GM23338 (cell line): ENCODE measurements at regions not wholly inside any gene's neighbourhood (a gene's known extent, or its start where the extent isn't known, plus 50 kb on each side); places are given as distances from the start of the nearest gene placed in this dataset.

Experiments
- ATAC-seq: fragments of 200-7000 bp; cut with Tn5 transposase; 3 replicates; pipeline ENCODE4 v1.9.1; 2020
- DNase-seq: peaks from one replicate; pipeline ENCODE4 v3.0.0-alpha.2; 2015; ENCODE audit warnings: low spot score
- H2AFZ ChIP-seq: fragments of 200-600 bp; sonication (generic); 2 replicates; pipeline ENCODE4 v1.8.0; 2016; ENCODE audit warnings: antibody characterized with exemption, mild to moderate bottlenecking, moderate library complexity
- H3F3A ChIP-seq: fragments of 200-600 bp; sonication (generic); replicated peaks from 2 replicates; pipeline ENCODE4 v1.8.0; 2017; ENCODE audit warnings: antibody characterized with exemption, mixed run types, low read depth
- H3K27ac ChIP-seq: fragments of 200-600 bp; sonication (generic); 2 replicates; pipeline ENCODE4 v1.6.1; 2016; ENCODE audit warnings: low read depth
- H3K27me3 ChIP-seq: fragments of 200-600 bp; sonication (generic); 2 replicates; pipeline ENCODE4 v1.8.0; 2016; ENCODE audit warnings: mild to moderate bottlenecking, mixed run types, moderate library complexity; ENCODE audit not compliant: insufficient read depth
- H3K36me3 ChIP-seq: fragments of 200-600 bp; sonication (generic); 2 replicates; pipeline ENCODE4 v1.8.0; 2016; ENCODE audit warnings: mild to moderate bottlenecking; ENCODE audit not compliant: insufficient read depth
- H3K4me1 ChIP-seq: fragments of 200-600 bp; sonication (generic); 2 replicates; pipeline ENCODE4 v1.8.0; 2016; ENCODE audit warnings: mild to moderate bottlenecking, moderate library complexity; ENCODE audit not compliant: insufficient read depth
- H3K4me2 ChIP-seq: fragments of 200-600 bp; sonication (generic); 2 replicates; pipeline ENCODE4 v1.7.1; 2017; ENCODE audit warnings: mixed run types
- H3K4me3 ChIP-seq: fragments of 200-600 bp; sonication (generic); 2 replicates; pipeline ENCODE4 v1.6.1; 2016; ENCODE audit warnings: mixed run types
- H3K79me2 ChIP-seq: fragments of 200-600 bp; sonication (generic); replicated peaks from 2 replicates; pipeline ENCODE4 v1.8.0; 2017; ENCODE audit warnings: mild to moderate bottlenecking; ENCODE audit not compliant: insufficient read depth
- H3K9me2 ChIP-seq: fragments of 200-600 bp; sonication (generic); 2 replicates; pipeline ENCODE4 v1.8.0; 2017; ENCODE audit not compliant: insufficient read depth
- H4K20me1 ChIP-seq: fragments of 200-600 bp; sonication (generic); replicated peaks from 2 replicates; pipeline ENCODE4 v1.8.0; 2017; ENCODE audit warnings: mild to moderate bottlenecking; ENCODE audit not compliant: insufficient read depth
- H3K27ac Mint-ChIP-seq: 2 replicates; pipeline ENCODE4 v1.8.0; 2020; ENCODE audit warnings: inconsistent platforms, mild to moderate bottlenecking, moderate library complexity, mixed read lengths
- H3K27me3 Mint-ChIP-seq: 3 replicates; pipeline ENCODE4 v1.8.0; 2022; ENCODE audit warnings: low read depth, mild to moderate bottlenecking, moderate library complexity, mixed read lengths, inconsistent platforms; ENCODE audit not compliant: insufficient read depth, poor library complexity
- H3K36me3 Mint-ChIP-seq: 3 replicates; pipeline ENCODE4 v1.8.0; 2021; ENCODE audit warnings: low read depth, mild to moderate bottlenecking, inconsistent platforms, moderate library complexity, mixed read lengths
- H3K4me1 Mint-ChIP-seq: 3 replicates; pipeline ENCODE4 v1.8.0; 2020; ENCODE audit warnings: mild to moderate bottlenecking, inconsistent platforms, mixed read lengths
- H3K4me3 Mint-ChIP-seq: 3 replicates; pipeline ENCODE4 v1.8.0; 2021; ENCODE audit warnings: moderate library complexity, mild to moderate bottlenecking, inconsistent platforms, mixed read lengths
- H3K9me3 Mint-ChIP-seq: 3 replicates; pipeline ENCODE4 v1.8.0; 2020; ENCODE audit warnings: moderate library complexity, mild to moderate bottlenecking, inconsistent platforms, mixed read lengths
- EZH2 ChIP-seq: fragments of 200-600 bp; sonication (generic); IDR thresholded peaks from one replicate; pipeline ENCODE4 v1.8.0; 2017; ENCODE audit warnings: antibody characterized with exemption, mild to moderate bottlenecking, low read depth; ENCODE audit not compliant: unreplicated experiment
- EZH2phosphoT487 ChIP-seq: fragments of 200-600 bp; sonication (generic); IDR thresholded peaks from one replicate; pipeline ENCODE4 v1.8.1; 2018; ENCODE audit warnings: antibody characterized with exemption; ENCODE audit not compliant: unreplicated experiment
- JUNB ChIP-seq: IDR thresholded peaks from one replicate; pipeline ENCODE4 v1.6.1; 2016; ENCODE audit warnings: antibody characterized with exemption; ENCODE audit not compliant: unreplicated experiment
- STAT1 ChIP-seq: IDR thresholded peaks from one replicate; pipeline ENCODE4 v1.6.1; 2016; ENCODE audit warnings: antibody characterized with exemption; ENCODE audit not compliant: unreplicated experiment
- ZNF114 ChIP-seq: fragments of 250-450 bp; sonication (Bioruptor Pico); IDR thresholded peaks from 2 replicates; pipeline ENCODE4 v1.5.0; 2020; ENCODE audit warnings: mild to moderate bottlenecking, moderate library complexity
- ZNF331 ChIP-seq: fragments of 250-450 bp; sonication (Bioruptor Pico); IDR thresholded peaks from 2 replicates; pipeline ENCODE4 v1.5.0; 2020; ENCODE audit warnings: low read depth, mild to moderate bottlenecking, moderate library complexity
- TF ChIP-seq, protein P1 (sequence below): IDR thresholded peaks from one replicate; pipeline ENCODE4 v1.6.1; 2018; ENCODE audit warnings: antibody characterized with exemption; ENCODE audit not compliant: unreplicated experiment
- TF ChIP-seq, protein P2 (sequence below): IDR thresholded peaks from 2 replicates; pipeline ENCODE4 v1.6.1; 2016; ENCODE audit warnings: antibody characterized with exemption
- TF ChIP-seq, protein P3 (sequence below): fragments of 250-450 bp; sonication (Bioruptor Pico); IDR thresholded peaks from 2 replicates; pipeline ENCODE4 v1.5.0; 2020; ENCODE audit warnings: mild to moderate bottlenecking, moderate library complexity

DNA sequence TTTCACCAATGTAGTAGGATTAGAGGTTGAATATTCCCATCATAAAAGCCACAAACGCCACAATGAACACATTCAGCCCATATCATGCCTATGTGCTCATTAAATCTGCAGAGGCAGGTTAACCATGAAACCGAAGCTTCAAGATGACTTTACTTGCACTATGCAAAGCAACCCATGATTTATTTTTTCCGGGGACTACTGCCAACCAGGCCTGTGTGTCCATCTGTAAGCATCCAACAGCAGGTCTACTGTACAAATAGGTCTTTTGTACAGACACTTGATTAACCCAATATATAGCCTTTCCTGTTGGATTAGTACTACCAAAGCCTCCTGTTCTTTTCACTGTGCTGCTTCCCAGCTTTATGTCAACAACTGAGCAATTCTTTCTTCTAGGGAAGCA is 104.9 kb upstream of the CDH10 start:
- H3K4me1 Mint-ChIP-seq, result no peaks in the 10 kb centered on the region
- no peaks in the 10 kb centered on the region for H3K27me3 Mint-ChIP-seq
- no peaks in the 10 kb centered on the region for H4K20me1 ChIP-seq
- no peaks in the 10 kb centered on the region for H3F3A ChIP-seq
- ATAC-seq (no peak), DNase-seq (no peak)
- H3K36me3 Mint-ChIP-seq, result no peaks in the 10 kb centered on the region
- no peaks in the 10 kb centered on the region for H3K79me2 ChIP-seq
- no peak overlapping the region for H3K4me3 Mint-ChIP-seq
- no peak overlapping the region for H3K27ac Mint-ChIP-seq
- H3K27ac ChIP-seq, result no peak overlapping the region
- no peak overlapping the region for H3K4me2 ChIP-seq
- no peaks in the 10 kb centered on the region for H3K36me3 ChIP-seq
- H3K9me2 ChIP-seq, result no peaks in the 10 kb centered on the region
- TF ChIP-seq EZH2, result no peak
- TF ChIP-seq, protein P1, sequence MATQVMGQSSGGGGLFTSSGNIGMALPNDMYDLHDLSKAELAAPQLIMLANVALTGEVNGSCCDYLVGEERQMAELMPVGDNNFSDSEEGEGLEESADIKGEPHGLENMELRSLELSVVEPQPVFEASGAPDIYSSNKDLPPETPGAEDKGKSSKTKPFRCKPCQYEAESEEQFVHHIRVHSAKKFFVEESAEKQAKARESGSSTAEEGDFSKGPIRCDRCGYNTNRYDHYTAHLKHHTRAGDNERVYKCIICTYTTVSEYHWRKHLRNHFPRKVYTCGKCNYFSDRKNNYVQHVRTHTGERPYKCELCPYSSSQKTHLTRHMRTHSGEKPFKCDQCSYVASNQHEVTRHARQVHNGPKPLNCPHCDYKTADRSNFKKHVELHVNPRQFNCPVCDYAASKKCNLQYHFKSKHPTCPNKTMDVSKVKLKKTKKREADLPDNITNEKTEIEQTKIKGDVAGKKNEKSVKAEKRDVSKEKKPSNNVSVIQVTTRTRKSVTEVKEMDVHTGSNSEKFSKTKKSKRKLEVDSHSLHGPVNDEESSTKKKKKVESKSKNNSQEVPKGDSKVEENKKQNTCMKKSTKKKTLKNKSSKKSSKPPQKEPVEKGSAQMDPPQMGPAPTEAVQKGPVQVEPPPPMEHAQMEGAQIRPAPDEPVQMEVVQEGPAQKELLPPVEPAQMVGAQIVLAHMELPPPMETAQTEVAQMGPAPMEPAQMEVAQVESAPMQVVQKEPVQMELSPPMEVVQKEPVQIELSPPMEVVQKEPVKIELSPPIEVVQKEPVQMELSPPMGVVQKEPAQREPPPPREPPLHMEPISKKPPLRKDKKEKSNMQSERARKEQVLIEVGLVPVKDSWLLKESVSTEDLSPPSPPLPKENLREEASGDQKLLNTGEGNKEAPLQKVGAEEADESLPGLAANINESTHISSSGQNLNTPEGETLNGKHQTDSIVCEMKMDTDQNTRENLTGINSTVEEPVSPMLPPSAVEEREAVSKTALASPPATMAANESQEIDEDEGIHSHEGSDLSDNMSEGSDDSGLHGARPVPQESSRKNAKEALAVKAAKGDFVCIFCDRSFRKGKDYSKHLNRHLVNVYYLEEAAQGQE, result no peak
- TF ChIP-seq, protein P2, sequence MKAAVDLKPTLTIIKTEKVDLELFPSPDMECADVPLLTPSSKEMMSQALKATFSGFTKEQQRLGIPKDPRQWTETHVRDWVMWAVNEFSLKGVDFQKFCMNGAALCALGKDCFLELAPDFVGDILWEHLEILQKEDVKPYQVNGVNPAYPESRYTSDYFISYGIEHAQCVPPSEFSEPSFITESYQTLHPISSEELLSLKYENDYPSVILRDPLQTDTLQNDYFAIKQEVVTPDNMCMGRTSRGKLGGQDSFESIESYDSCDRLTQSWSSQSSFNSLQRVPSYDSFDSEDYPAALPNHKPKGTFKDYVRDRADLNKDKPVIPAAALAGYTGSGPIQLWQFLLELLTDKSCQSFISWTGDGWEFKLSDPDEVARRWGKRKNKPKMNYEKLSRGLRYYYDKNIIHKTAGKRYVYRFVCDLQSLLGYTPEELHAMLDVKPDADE, result no peak
- TF ChIP-seq ZNF114 (CRISPR knock-in tag), result no peak
- TF ChIP-seq, protein P3, sequence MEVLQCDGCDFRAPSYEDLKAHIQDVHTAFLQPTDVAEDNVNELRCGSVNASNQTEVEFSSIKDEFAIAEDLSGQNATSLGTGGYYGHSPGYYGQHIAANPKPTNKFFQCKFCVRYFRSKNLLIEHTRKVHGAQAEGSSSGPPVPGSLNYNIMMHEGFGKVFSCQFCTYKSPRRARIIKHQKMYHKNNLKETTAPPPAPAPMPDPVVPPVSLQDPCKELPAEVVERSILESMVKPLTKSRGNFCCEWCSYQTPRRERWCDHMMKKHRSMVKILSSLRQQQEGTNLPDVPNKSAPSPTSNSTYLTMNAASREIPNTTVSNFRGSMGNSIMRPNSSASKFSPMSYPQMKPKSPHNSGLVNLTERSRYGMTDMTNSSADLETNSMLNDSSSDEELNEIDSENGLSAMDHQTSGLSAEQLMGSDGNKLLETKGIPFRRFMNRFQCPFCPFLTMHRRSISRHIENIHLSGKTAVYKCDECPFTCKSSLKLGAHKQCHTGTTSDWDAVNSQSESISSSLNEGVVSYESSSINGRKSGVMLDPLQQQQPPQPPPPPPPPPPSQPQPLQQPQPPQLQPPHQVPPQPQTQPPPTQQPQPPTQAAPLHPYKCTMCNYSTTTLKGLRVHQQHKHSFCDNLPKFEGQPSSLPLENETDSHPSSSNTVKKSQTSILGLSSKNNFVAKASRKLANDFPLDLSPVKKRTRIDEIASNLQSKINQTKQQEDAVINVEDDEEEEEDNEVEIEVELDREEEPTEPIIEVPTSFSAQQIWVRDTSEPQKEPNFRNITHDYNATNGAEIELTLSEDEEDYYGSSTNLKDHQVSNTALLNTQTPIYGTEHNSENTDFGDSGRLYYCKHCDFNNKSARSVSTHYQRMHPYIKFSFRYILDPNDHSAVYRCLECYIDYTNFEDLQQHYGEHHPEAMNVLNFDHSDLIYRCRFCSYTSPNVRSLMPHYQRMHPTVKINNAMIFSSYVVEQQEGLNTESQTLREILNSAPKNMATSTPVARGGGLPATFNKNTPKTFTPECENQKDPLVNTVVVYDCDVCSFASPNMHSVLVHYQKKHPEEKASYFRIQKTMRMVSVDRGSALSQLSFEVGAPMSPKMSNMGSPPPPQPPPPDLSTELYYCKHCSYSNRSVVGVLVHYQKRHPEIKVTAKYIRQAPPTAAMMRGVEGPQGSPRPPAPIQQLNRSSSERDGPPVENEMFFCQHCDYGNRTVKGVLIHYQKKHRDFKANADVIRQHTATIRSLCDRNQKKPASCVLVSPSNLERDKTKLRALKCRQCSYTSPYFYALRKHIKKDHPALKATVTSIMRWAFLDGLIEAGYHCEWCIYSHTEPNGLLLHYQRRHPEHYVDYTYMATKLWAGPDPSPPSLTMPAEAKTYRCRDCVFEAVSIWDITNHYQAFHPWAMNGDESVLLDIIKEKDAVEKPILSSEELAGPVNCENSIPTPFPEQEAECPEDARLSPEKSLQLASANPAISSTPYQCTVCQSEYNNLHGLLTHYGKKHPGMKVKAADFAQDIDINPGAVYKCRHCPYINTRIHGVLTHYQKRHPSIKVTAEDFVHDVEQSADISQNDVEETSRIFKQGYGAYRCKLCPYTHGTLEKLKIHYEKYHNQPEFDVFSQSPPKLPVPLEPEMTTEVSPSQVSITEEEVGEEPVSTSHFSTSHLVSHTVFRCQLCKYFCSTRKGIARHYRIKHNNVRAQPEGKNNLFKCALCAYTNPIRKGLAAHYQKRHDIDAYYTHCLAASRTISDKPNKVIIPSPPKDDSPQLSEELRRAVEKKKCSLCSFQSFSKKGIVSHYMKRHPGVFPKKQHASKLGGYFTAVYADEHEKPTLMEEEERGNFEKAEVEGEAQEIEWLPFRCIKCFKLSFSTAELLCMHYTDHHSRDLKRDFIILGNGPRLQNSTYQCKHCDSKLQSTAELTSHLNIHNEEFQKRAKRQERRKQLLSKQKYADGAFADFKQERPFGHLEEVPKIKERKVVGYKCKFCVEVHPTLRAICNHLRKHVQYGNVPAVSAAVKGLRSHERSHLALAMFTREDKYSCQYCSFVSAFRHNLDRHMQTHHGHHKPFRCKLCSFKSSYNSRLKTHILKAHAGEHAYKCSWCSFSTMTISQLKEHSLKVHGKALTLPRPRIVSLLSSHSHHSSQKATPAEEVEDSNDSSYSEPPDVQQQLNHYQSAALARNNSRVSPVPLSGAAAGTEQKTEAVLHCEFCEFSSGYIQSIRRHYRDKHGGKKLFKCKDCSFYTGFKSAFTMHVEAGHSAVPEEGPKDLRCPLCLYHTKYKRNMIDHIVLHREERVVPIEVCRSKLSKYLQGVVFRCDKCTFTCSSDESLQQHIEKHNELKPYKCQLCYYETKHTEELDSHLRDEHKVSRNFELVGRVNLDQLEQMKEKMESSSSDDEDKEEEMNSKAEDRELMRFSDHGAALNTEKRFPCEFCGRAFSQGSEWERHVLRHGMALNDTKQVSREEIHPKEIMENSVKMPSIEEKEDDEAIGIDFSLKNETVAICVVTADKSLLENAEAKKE (CRISPR knock-in tag), result no peak
- TF ChIP-seq ZNF331, result no peak
- no peak for TF ChIP-seq STAT1
- no peak for TF ChIP-seq EZH2phosphoT487
- TF ChIP-seq JUNB, result no peak
- no peaks in the 10 kb centered on the region for H3K4me1 ChIP-seq
- no peak overlapping the region; the same call in 1 of the 2 replicates for H2AFZ ChIP-seq
- no peak overlapping the region for H3K4me3 ChIP-seq
- no peaks in the 10 kb centered on the region for H3K27me3 ChIP-seq
- H3K9me3 Mint-ChIP-seq, result no peaks in the 10 kb centered on the region; the same call in 2 of the 3 replicates
